ENCODE measurements at regions not wholly inside any gene's neighbourhood (a gene's known extent, or its start where the extent isn't known, plus 50 kb on each side); places are given as distances from the start of the nearest gene placed in this dataset.
"Not testable (repeated sequence)": the region's sequence is repeated elsewhere in the genome, so short reads cannot be mapped to it uniquely, and the experiment has no call there.

GRCh38 chr21:7916329-7917303 lies 2604.8 kb upstream of the TPTE start:
- DNase-seq (no peak), ATAC-seq (no peak)
- H3K36me3 Mint-ChIP-seq (ENCODE audit: insufficient read depth), result peaks cover 12% of the 10 kb centered on the region
- no peaks in the 10 kb centered on the region for H3K27me3 Mint-ChIP-seq (ENCODE audit: low read depth)
- H3K4me1 Mint-ChIP-seq (ENCODE audit: low read depth), result no peaks in the 10 kb centered on the region
- no peaks in the 10 kb centered on the region for H3K9me3 Mint-ChIP-seq
- H3K4me3 Mint-ChIP-seq, result no peak overlapping the region

- Mint-ChIP-seq H3K4me1 (ENCODE audit: low read depth) (no peaks in the 10 kb centered on the region), H3K9me3 (no peaks in the 10 kb centered on the region), H3K4me3 (no peak overlapping the region), H3K27me3 (ENCODE audit: low read depth) (no peaks in the 10 kb centered on the region), H3K36me3 (ENCODE audit: insufficient read depth) (peaks cover 13% of the 10 kb centered on the region)
- DNase-seq, result no peak
- no peak for ATAC-seq
These were observed 2603.7 kb upstream of the TPTE start for GRCh38 chr21:7917729-7918128.

- not testable (repeated sequence) for ATAC-seq, H3K9me3 Mint-ChIP-seq
These were observed 2595.3 kb upstream of the TPTE start for GRCh38 chr21:7925918-7926582.

GRCh38 chr21:7928528-7928927 lies 2592.9 kb upstream of the TPTE start:
- H3K4me3 Mint-ChIP-seq; H3K4me1 Mint-ChIP-seq (ENCODE audit: low read depth); ATAC-seq; DNase-seq; H3K9me3 Mint-ChIP-seq; H3K27me3 Mint-ChIP-seq (ENCODE audit: low read depth): not testable (repeated sequence)
- peaks cover 16% of the 10 kb centered on the region for H3K36me3 Mint-ChIP-seq (ENCODE audit: insufficient read depth)

More at GRCh38 chr21:7925918-7926582, 2595.3 kb upstream of the TPTE start:
- DNase-seq; H3K27me3 Mint-ChIP-seq (ENCODE audit: low read depth); H3K4me1 Mint-ChIP-seq (ENCODE audit: low read depth); H3K4me3 Mint-ChIP-seq: not testable (repeated sequence)
- peaks cover 12% of the 10 kb centered on the region for H3K36me3 Mint-ChIP-seq (ENCODE audit: insufficient read depth)

GRCh38 chr21:7929586-7929985 lies 2591.8 kb upstream of the TPTE start:
- not testable (repeated sequence) for H3K9me3 Mint-ChIP-seq; DNase-seq; H3K4me3 Mint-ChIP-seq; H3K27me3 Mint-ChIP-seq (ENCODE audit: low read depth); H3K4me1 Mint-ChIP-seq (ENCODE audit: low read depth); ATAC-seq
- peaks cover 16% of the 10 kb centered on the region for H3K36me3 Mint-ChIP-seq (ENCODE audit: insufficient read depth)

GRCh38 chr21:7930445-7930844 lies 2590.9 kb upstream of the TPTE start:
- H3K27me3 Mint-ChIP-seq (ENCODE audit: low read depth); H3K9me3 Mint-ChIP-seq; H3K4me1 Mint-ChIP-seq (ENCODE audit: low read depth); ATAC-seq; H3K4me3 Mint-ChIP-seq; DNase-seq: not testable (repeated sequence)
- H3K36me3 Mint-ChIP-seq (ENCODE audit: insufficient read depth), result peaks cover 18% of the 10 kb centered on the region

- H3K9me3 Mint-ChIP-seq; ATAC-seq; H3K4me3 Mint-ChIP-seq; H3K4me1 Mint-ChIP-seq (ENCODE audit: low read depth); DNase-seq; H3K27me3 Mint-ChIP-seq (ENCODE audit: low read depth): not testable (repeated sequence)
- H3K36me3 Mint-ChIP-seq (ENCODE audit: insufficient read depth), result peaks cover 19% of the 10 kb centered on the region
These were observed 2589.3 kb upstream of the TPTE start for GRCh38 chr21:7932113-7932512.

GRCh38 chr21:7932834-7933233 lies 2588.5 kb upstream of the TPTE start:
- H3K27me3 Mint-ChIP-seq (ENCODE audit: low read depth); H3K4me3 Mint-ChIP-seq; DNase-seq; H3K4me1 Mint-ChIP-seq (ENCODE audit: low read depth); H3K9me3 Mint-ChIP-seq; ATAC-seq: not testable (repeated sequence)
- H3K36me3 Mint-ChIP-seq (ENCODE audit: insufficient read depth), result peaks cover 18% of the 10 kb centered on the region

- ATAC-seq (no peak), DNase-seq (no peak)
- Mint-ChIP-seq H3K4me1 (ENCODE audit: low read depth) (no peaks in the 10 kb centered on the region), H3K9me3 (no peaks in the 10 kb centered on the region), H3K27me3 (ENCODE audit: low read depth) (no peaks in the 10 kb centered on the region), H3K4me3 (no peak overlapping the region), H3K36me3 (ENCODE audit: insufficient read depth) (peaks cover 18% of the 10 kb centered on the region)
These were observed 2587.5 kb upstream of the TPTE start for GRCh38 chr21:7933923-7934322.

GRCh38 chr21:7937297-7937696 lies 2584.1 kb upstream of the TPTE start:
- peaks cover 23% of the 10 kb centered on the region for H3K36me3 Mint-ChIP-seq (ENCODE audit: insufficient read depth)
- not testable (repeated sequence) for H3K4me1 Mint-ChIP-seq (ENCODE audit: low read depth); DNase-seq; H3K4me3 Mint-ChIP-seq; H3K9me3 Mint-ChIP-seq; ATAC-seq; H3K27me3 Mint-ChIP-seq (ENCODE audit: low read depth)

GRCh38 chr21:7938223-7938622 lies 2583.2 kb upstream of the TPTE start:
- H3K4me3 Mint-ChIP-seq; DNase-seq; ATAC-seq; H3K27me3 Mint-ChIP-seq (ENCODE audit: low read depth); H3K9me3 Mint-ChIP-seq; H3K4me1 Mint-ChIP-seq (ENCODE audit: low read depth): not testable (repeated sequence)
- peaks cover 23% of the 10 kb centered on the region for H3K36me3 Mint-ChIP-seq (ENCODE audit: insufficient read depth)

GRCh38 chr21:7941432-7941831 lies 2580.0 kb upstream of the TPTE start:
- H3K27me3 Mint-ChIP-seq (ENCODE audit: low read depth); DNase-seq; ATAC-seq; H3K9me3 Mint-ChIP-seq; H3K4me3 Mint-ChIP-seq; H3K4me1 Mint-ChIP-seq (ENCODE audit: low read depth): not testable (repeated sequence)
- peaks cover 18% of the 10 kb centered on the region for H3K36me3 Mint-ChIP-seq (ENCODE audit: insufficient read depth)

- ATAC-seq, H3K4me3 Mint-ChIP-seq: not testable (repeated sequence)
- peaks cover 19% of the 10 kb centered on the region for H3K36me3 Mint-ChIP-seq (ENCODE audit: insufficient read depth)
These were observed 2579.2 kb upstream of the TPTE start for GRCh38 chr21:7942219-7942618.

GRCh38 chr21:7943534-7943933 lies 2577.8 kb upstream of the TPTE start:
- H3K27me3 Mint-ChIP-seq (ENCODE audit: low read depth); H3K9me3 Mint-ChIP-seq; ATAC-seq; H3K4me1 Mint-ChIP-seq (ENCODE audit: low read depth); H3K4me3 Mint-ChIP-seq; DNase-seq: not testable (repeated sequence)
- H3K36me3 Mint-ChIP-seq (ENCODE audit: insufficient read depth), result peaks cover 20% of the 10 kb centered on the region

More at GRCh38 chr21:7942219-7942618, 2579.2 kb upstream of the TPTE start:
- not testable (repeated sequence) for H3K4me1 Mint-ChIP-seq (ENCODE audit: low read depth); H3K27me3 Mint-ChIP-seq (ENCODE audit: low read depth); DNase-seq; H3K9me3 Mint-ChIP-seq

- no peak for DNase-seq
- Mint-ChIP-seq H3K4me1 (ENCODE audit: low read depth) (no peaks in the 10 kb centered on the region), H3K27me3 (ENCODE audit: low read depth) (no peaks in the 10 kb centered on the region), H3K4me3 (no peak overlapping the region), H3K36me3 (ENCODE audit: insufficient read depth) (peaks cover 5% of the 10 kb centered on the region), H3K9me3 (no peaks in the 10 kb centered on the region)
- ATAC-seq, result no peak
These were observed 2574.0 kb upstream of the TPTE start for GRCh38 chr21:7947422-7947821.

Measured in activated T-cell treated with anti-CD3 and anti-CD28 coated beads, Interleukin-2, amount 50 U/mL, for 4 hours (primary cell).